Endothelial cell (in vitro differentiated cells): ENCODE measurements at regions not wholly inside any gene's neighbourhood (a gene's known extent, or its start where the extent isn't known, plus 50 kb on each side); places are given as distances from the start of the nearest gene placed in this dataset.
"Not testable (repeated sequence)": the region's sequence is repeated elsewhere in the genome, so short reads cannot be mapped to it uniquely, and the experiment has no call there.

Source experiments
- DNase-seq: peaks from one replicate; pipeline ENCODE4 v3.0.0; 2021; ENCODE audit warnings: low spot score
- H3K27ac Mint-ChIP-seq: one replicate; pipeline ENCODE4 v1.8.0; 2021; ENCODE audit warnings: mixed read lengths, inconsistent platforms; ENCODE audit not compliant: unreplicated experiment
- H3K27me3 Mint-ChIP-seq: one replicate; pipeline ENCODE4 v1.8.0; 2021; ENCODE audit warnings: mild to moderate bottlenecking, moderate library complexity, mixed read lengths, inconsistent platforms; ENCODE audit not compliant: unreplicated experiment
- H3K36me3 Mint-ChIP-seq: one replicate; pipeline ENCODE4 v1.8.0; 2021; ENCODE audit warnings: mild to moderate bottlenecking, low read depth, mixed read lengths, inconsistent platforms; ENCODE audit not compliant: unreplicated experiment
- H3K4me1 Mint-ChIP-seq: one replicate; pipeline ENCODE4 v1.8.0; 2021; ENCODE audit warnings: mild to moderate bottlenecking, mixed read lengths, inconsistent platforms; ENCODE audit not compliant: unreplicated experiment
- H3K4me3 Mint-ChIP-seq: one replicate; pipeline ENCODE4 v1.8.0; 2021; ENCODE audit warnings: mild to moderate bottlenecking, mixed read lengths, inconsistent platforms; ENCODE audit not compliant: unreplicated experiment
- H3K9me3 Mint-ChIP-seq: one replicate; pipeline ENCODE4 v1.8.0; 2021; ENCODE audit warnings: mixed read lengths, inconsistent platforms; ENCODE audit not compliant: unreplicated experiment

DNA sequence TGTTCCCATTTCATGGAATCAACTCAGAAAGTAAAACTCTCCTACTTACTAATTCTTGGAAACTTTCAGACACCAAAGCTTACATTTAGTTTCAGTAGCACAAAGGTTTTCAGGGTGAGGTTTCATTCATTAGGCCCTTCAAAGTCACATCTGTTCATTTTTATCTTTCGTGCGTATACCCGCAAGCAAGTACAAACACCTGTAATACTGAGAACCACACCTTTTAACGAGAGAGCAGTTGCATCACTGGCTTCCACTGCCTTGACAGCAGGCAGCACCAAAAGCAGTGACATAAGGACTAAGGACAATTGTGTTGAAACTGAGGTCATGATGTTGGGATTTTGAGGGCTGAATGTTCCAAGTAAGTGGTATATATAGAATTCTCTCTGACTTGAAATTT is 60.5 kb downstream of the GOLGA6L22 start:
- not testable (repeated sequence) for H3K9me3 Mint-ChIP-seq, H3K27me3 Mint-ChIP-seq, DNase-seq, H3K27ac Mint-ChIP-seq, H3K4me1 Mint-ChIP-seq, H3K4me3 Mint-ChIP-seq, H3K36me3 Mint-ChIP-seq

DNA sequence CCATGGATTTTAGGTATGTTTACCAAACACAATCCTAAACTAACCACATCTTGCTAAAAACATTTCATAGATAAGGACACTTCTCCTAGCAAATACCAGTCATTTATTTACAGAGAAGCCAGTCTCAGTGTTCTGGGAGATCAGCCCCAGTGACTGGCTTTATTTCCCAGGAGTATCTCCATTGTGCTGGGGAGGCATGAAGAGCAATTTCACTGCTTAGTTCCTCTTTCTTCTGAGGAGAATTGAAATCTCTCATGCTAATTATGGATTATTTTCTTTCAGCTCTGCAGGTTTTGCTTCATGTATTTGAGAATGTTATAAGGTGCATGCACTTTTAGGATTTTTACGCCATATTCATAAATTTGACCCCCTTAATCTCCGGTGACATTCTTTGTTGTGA is 67.8 kb downstream of the GOLGA6L22 start:
- H3K36me3 Mint-ChIP-seq, H3K27me3 Mint-ChIP-seq, DNase-seq, H3K9me3 Mint-ChIP-seq, H3K4me1 Mint-ChIP-seq, H3K4me3 Mint-ChIP-seq, H3K27ac Mint-ChIP-seq: not testable (repeated sequence)

DNA sequence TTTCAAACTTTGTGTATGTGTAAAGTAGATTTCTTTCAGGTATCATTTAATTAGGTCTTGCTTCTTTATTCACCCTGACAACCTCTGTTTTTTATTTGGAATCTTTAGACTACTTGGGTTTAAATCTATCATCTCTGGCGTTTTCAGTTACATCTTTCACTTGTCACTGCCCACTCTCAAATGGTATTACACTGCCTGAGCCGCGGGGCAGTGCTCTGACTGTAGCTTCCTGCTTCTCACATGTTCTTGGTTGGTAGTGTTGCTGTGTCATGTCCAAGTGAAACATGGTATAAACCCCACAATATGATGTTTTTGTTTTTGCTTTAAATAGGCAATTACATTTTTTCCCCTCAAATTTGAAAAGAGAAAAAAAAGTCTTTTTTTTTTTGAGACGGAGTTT is 68.3 kb downstream of the GOLGA6L22 start:
- H3K27me3 Mint-ChIP-seq, H3K9me3 Mint-ChIP-seq, DNase-seq, H3K4me3 Mint-ChIP-seq, H3K36me3 Mint-ChIP-seq, H3K4me1 Mint-ChIP-seq, H3K27ac Mint-ChIP-seq: not testable (repeated sequence)

DNA sequence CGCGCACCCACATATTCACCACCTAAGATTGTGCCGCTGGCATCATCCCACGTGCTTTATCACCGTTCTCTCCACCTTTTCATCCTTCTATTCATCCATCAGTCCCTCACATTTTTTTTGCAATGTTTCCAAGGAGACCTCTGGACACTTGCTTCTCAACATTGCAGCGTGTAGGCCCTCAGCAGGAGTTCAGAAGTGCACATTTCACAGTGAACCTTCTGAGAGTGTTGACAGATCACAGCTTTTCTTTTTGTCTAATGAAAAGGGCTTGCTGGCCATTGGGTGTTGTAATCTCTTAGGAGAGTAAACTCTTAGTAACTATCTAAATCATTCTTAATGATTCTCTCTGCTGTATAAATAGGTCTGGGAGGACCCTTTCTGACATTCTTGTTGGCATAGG is 70.5 kb downstream of the GOLGA6L22 start:
- H3K9me3 Mint-ChIP-seq, H3K27ac Mint-ChIP-seq, DNase-seq, H3K4me3 Mint-ChIP-seq, H3K4me1 Mint-ChIP-seq, H3K36me3 Mint-ChIP-seq, H3K27me3 Mint-ChIP-seq: not testable (repeated sequence)

DNA sequence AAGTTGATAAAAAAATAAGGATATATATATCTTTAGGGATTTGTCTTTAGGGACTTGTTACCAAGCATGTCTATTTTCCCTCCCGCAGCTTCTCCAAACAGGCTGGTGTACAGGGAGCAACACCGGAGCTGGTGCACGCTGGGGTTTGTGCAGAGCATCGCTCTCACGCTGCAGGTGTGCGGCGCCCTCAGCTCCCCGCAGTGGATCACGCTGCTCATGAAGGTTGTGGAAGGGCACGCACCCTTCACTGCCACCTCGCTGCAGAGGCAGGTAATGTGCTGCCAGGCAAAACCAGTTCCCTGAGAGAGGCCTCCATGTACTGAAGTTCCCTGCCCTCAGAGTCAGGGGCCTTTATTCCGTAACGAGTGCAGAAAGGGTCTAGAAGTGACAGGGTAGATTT is 101.0 kb downstream of the GOLGA6L22 start:
- H3K36me3 Mint-ChIP-seq, H3K4me1 Mint-ChIP-seq, H3K9me3 Mint-ChIP-seq, H3K27ac Mint-ChIP-seq, H3K4me3 Mint-ChIP-seq, H3K27me3 Mint-ChIP-seq, DNase-seq: not testable (repeated sequence)

DNA sequence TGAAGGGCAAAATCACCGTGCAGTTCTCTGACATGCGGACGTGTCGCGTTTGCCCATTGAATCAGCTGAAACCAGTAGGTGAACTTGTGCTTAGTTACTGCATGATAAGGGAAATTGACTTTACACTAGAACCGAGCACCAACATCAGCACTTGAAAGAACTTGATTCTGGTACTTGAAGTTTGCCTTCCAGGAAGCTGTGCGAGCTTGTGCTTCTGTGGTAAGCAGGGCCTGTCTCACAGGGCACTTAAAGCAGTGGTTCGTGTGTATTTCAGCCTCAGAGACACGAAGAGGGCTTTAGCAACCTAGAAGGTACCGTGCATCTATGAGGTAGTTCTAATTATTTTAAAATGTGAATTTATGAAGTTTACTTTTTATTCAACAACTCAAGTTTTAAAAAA is 103.0 kb downstream of the GOLGA6L22 start:
- H3K9me3 Mint-ChIP-seq, H3K4me3 Mint-ChIP-seq, H3K27me3 Mint-ChIP-seq, H3K27ac Mint-ChIP-seq, H3K4me1 Mint-ChIP-seq, H3K36me3 Mint-ChIP-seq, DNase-seq: not testable (repeated sequence)

DNA sequence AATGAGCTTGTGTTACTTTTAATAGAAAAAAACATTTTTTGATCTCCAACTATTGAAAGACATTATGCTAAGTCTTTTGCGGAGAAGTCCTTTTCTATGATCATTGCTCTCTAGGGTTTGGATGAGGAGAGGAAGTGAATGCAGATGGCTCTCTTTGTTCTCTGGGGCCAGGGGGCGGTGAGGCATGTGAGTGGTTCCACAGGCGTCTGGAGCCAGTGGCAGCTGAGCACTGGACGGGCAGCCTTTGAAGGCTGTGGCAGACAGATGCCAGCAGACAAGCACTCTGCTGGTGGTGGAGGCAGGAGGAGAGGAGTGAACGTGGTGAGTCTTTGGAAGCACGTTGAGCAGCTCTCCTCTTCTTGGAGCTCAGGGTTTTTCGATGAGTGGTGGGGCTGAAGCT is 107.8 kb downstream of the GOLGA6L22 start:
- H3K36me3 Mint-ChIP-seq, H3K4me1 Mint-ChIP-seq, H3K4me3 Mint-ChIP-seq, DNase-seq, H3K9me3 Mint-ChIP-seq, H3K27me3 Mint-ChIP-seq, H3K27ac Mint-ChIP-seq: not testable (repeated sequence)

DNA sequence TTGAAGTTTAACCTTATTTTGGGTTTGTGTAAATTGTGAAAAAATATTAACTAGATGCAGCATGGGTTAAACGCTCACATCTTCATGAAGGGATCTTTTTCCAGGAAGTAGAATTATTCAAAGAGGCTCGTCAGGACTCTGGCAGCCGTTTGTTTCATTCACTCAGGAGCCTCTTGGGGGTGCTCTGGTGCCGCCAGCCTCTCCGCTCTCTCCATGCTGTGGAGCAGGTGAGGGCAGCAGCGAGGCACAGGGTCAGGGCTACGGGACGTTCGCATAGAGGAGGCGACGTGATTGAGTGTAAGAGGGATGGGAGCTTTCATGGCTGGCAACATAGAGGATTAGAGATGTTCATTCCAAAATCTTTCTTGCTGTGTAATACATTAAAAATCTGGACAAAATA is 110.8 kb downstream of the GOLGA6L22 start:
- H3K27me3 Mint-ChIP-seq, H3K4me1 Mint-ChIP-seq, H3K9me3 Mint-ChIP-seq, DNase-seq, H3K27ac Mint-ChIP-seq, H3K4me3 Mint-ChIP-seq: not testable (repeated sequence)
- peaks cover 11% of the 10 kb centered on the region for H3K36me3 Mint-ChIP-seq

DNA sequence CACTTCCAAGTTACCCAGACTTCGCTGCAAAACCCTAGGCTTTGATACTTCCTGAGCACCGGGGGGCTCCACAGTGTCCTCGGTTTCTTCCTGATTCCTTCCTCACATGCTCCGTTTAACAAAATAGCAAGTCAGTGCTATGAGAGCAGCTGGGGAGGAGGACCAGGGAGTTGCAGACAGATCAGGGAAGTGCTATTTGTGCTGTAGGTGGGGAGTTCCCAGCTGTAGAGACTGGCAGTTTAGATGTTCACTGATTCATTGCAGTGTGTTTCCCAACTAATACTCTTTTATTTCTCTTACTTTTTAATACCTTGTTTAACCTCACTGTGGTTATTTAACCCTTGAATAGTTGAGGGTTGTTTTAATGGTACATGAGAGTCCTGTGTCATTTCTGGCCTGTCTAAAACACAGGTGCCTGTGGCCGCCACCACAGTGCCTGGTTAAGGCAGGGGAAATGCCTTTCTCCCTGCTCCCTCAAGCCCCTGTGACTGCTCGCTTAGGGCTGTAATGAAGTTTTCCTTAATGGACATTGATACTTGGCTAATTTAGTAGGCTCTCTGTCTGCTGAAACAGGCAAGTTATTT is 113.5 kb downstream of the GOLGA6L22 start:
- H3K27ac Mint-ChIP-seq, H3K4me3 Mint-ChIP-seq, H3K27me3 Mint-ChIP-seq, DNase-seq, H3K4me1 Mint-ChIP-seq, H3K36me3 Mint-ChIP-seq, H3K9me3 Mint-ChIP-seq: not testable (repeated sequence)

DNA sequence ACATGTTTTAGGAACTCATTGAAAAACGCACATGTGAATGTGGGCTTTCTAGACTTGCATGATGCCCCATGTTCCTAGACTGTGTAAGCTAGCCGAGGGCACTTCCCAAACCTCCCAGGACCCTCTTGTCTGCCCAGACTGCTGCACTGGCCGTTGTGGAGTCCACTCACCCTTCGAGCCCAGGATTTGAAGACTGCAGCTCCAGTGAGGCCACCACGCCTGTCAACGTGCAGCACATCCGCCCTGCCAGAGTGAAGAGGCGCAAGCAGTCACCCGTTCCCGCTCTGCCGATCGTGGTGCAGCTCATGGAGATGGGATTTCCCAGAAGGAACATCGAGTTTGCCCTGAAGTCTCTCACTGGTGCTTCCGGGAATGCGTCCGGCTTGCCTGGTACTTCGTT is 114.1 kb downstream of the GOLGA6L22 start:
- not testable (repeated sequence) for H3K27ac Mint-ChIP-seq, H3K9me3 Mint-ChIP-seq, H3K4me1 Mint-ChIP-seq, H3K4me3 Mint-ChIP-seq, H3K36me3 Mint-ChIP-seq, H3K27me3 Mint-ChIP-seq, DNase-seq

DNA sequence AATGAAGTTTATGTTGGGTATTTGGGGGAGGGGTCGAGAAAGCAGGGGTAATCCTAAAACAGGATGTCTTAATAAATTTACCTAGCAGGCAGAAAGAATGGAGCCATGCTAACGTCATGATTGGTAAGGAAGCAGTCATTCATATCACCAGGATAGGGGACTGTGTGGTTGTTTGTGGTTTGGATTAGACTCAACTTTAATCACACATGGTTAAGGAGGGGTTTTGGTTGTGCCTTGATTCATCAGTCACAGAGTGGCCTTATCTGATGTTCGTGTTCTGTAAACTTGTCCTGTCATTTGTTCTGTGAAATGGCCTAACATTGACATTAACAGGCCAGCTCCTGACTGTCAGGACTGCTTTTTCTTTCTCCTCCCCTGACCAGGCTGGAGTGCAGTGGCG is 119.1 kb downstream of the GOLGA6L22 start:
- not testable (repeated sequence) for H3K4me1 Mint-ChIP-seq, DNase-seq, H3K27me3 Mint-ChIP-seq, H3K4me3 Mint-ChIP-seq, H3K27ac Mint-ChIP-seq, H3K36me3 Mint-ChIP-seq, H3K9me3 Mint-ChIP-seq

DNA sequence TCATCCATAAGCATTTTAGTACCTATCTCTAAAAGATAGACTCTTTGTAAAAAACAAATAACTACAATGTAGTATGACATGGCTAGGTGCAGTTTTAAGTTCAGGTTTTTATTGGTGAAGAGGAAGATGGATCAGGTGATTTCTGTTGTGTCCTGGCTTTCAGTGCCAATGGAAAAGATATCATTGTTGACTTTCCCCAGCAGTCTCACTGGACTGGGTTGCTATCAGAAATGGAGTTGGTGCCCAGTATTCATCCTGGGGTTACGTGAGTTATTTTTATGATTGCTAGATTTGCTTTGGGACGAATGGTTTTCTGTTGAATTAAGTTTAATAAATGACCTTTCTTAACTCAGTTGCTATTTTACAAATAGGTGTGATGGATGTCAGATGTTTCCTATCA is 120.5 kb downstream of the GOLGA6L22 start:
- not testable (repeated sequence) for H3K9me3 Mint-ChIP-seq, H3K27ac Mint-ChIP-seq, H3K27me3 Mint-ChIP-seq, H3K4me1 Mint-ChIP-seq, H3K4me3 Mint-ChIP-seq, DNase-seq, H3K36me3 Mint-ChIP-seq

DNA sequence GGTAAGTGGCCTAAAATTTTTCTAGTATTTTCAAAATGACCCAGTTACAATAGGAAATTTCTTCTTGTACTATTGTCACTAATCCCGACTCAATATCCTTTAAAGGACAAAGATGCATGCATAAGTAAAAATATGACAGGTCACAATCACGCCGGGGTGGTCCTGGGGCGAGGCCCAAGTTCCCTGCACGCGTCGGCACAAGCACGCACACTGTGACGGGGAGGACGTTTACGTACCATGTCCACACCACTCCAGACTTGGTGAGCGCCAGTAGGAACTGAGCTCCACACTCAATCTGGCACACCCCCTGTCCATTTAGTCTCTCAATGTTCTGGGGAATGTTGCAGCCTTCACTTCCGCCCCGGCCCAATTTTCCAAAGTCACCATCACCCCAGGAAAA is 128.7 kb downstream of the GOLGA6L22 start:
- not testable (repeated sequence) for H3K9me3 Mint-ChIP-seq, H3K4me1 Mint-ChIP-seq, H3K36me3 Mint-ChIP-seq, H3K27ac Mint-ChIP-seq, H3K4me3 Mint-ChIP-seq, DNase-seq, H3K27me3 Mint-ChIP-seq
